ENCODE measurements at regions not wholly inside any gene's neighbourhood (a gene's known extent, or its start where the extent isn't known, plus 50 kb on each side); places are given as distances from the start of the nearest gene placed in this dataset.

- Histone ChIP-seq H3K4me3 (ENCODE audit: low read depth, low read length) (no peak overlapping the region), H3K27me3 (ENCODE audit: control insufficient read depth, insufficient read depth, low read length) (no peaks in the 10 kb centered on the region), H3K36me3 (ENCODE audit: control insufficient read depth, insufficient read depth, low read length) (no peaks in the 10 kb centered on the region)
- peak; percentile 48 for DNase-seq (ENCODE audit: low read depth)
- POLR2A ChIA-PET, result no interaction called here
- CTCF ChIA-PET, result interaction anchor here (1.7 to 3.0 kb wide), 2 partner anchors 15 to 441 kb away, joined by 7 to 14 read pairs; no protein-coding TSS in a partner anchor
- no peak for TF ChIP-seq CTCF (IDR thresholded peaks at IDR 0.05; ENCODE audit: insufficient read depth, low read depth, low read length)
Measured at GRCh38 chr11:23555085-23555484, 694.8 kb upstream of the CCDC179 start.

- CTCF ChIA-PET, result interaction anchor here (0.5 to 1.7 kb wide), 4 partner anchors 11 to 442 kb away, joined by 3 to 7 read pairs (median 3); no protein-coding TSS in a partner anchor
- no peak for DNase-seq (ENCODE audit: low read depth)
Measured at GRCh38 chr11:23556163-23556750, 696.0 kb upstream of the CCDC179 start.

GRCh38 chr11:23563591-23563990 is 703.3 kb upstream of the CCDC179 start:
- Histone ChIP-seq H3K4me3 (ENCODE audit: low read depth, low read length) (no peak overlapping the region), H3K27me3 (ENCODE audit: control insufficient read depth, insufficient read depth, low read length) (no peaks in the 10 kb centered on the region), H3K36me3 (ENCODE audit: control insufficient read depth, insufficient read depth, low read length) (no peaks in the 10 kb centered on the region)
- CTCF ChIA-PET, result no interaction called here
- POLR2A ChIA-PET, result interaction anchor here (0.7 kb wide), 1 partner anchor 138 kb away, joined by 6 read pairs; no protein-coding TSS in a partner anchor
- DNase-seq (ENCODE audit: low read depth), result no peak
- TF ChIP-seq CTCF (IDR thresholded peaks at IDR 0.05; ENCODE audit: insufficient read depth, low read depth, low read length), result no peak

More at GRCh38 chr11:23556163-23556750, 696.0 kb upstream of the CCDC179 start:
- H3K27me3 ChIP-seq (ENCODE audit: control insufficient read depth, insufficient read depth, low read length), result no peaks in the 10 kb centered on the region
- POLR2A ChIA-PET, result no interaction called here
- H3K36me3 ChIP-seq (ENCODE audit: control insufficient read depth, insufficient read depth, low read length), result no peaks in the 10 kb centered on the region
- no peak for TF ChIP-seq CTCF (IDR thresholded peaks at IDR 0.05; ENCODE audit: insufficient read depth, low read depth, low read length)
- H3K4me3 ChIP-seq (ENCODE audit: low read depth, low read length), result no peak overlapping the region

GRCh38 chr11:23564370-23564769 is 704.1 kb upstream of the CCDC179 start:
- TF ChIP-seq CTCF (IDR thresholded peaks at IDR 0.05; ENCODE audit: insufficient read depth, low read depth, low read length), result no peak
- no peak for DNase-seq (ENCODE audit: low read depth)
- no peaks in the 10 kb centered on the region for H3K36me3 ChIP-seq (ENCODE audit: control insufficient read depth, insufficient read depth, low read length)
- CTCF ChIA-PET, result interaction anchor here (0.6 kb wide), 1 partner anchor 22 kb away, joined by 3 read pairs; no protein-coding TSS in a partner anchor
- no peaks in the 10 kb centered on the region for H3K27me3 ChIP-seq (ENCODE audit: control insufficient read depth, insufficient read depth, low read length)
- no peak overlapping the region for H3K4me3 ChIP-seq (ENCODE audit: low read depth, low read length)
- POLR2A ChIA-PET, result no interaction called here

GRCh38 chr11:23569134-23569533 is 708.9 kb upstream of the CCDC179 start:
- TF ChIP-seq CTCF (IDR thresholded peaks at IDR 0.05; ENCODE audit: insufficient read depth, low read depth, low read length), result no peak
- no peak overlapping the region for H3K4me3 ChIP-seq (ENCODE audit: low read depth, low read length)
- H3K36me3 ChIP-seq (ENCODE audit: control insufficient read depth, insufficient read depth, low read length), result no peaks in the 10 kb centered on the region
- no peak for DNase-seq (ENCODE audit: low read depth)
- ChIA-PET CTCF (no interaction called here), POLR2A (no interaction called here)
- no peaks in the 10 kb centered on the region for H3K27me3 ChIP-seq (ENCODE audit: control insufficient read depth, insufficient read depth, low read length)
